ENCODE measurements at regions not wholly inside any gene's neighbourhood (a gene's known extent, or its start where the extent isn't known, plus 50 kb on each side); places are given as distances from the start of the nearest gene placed in this dataset.

DNA sequence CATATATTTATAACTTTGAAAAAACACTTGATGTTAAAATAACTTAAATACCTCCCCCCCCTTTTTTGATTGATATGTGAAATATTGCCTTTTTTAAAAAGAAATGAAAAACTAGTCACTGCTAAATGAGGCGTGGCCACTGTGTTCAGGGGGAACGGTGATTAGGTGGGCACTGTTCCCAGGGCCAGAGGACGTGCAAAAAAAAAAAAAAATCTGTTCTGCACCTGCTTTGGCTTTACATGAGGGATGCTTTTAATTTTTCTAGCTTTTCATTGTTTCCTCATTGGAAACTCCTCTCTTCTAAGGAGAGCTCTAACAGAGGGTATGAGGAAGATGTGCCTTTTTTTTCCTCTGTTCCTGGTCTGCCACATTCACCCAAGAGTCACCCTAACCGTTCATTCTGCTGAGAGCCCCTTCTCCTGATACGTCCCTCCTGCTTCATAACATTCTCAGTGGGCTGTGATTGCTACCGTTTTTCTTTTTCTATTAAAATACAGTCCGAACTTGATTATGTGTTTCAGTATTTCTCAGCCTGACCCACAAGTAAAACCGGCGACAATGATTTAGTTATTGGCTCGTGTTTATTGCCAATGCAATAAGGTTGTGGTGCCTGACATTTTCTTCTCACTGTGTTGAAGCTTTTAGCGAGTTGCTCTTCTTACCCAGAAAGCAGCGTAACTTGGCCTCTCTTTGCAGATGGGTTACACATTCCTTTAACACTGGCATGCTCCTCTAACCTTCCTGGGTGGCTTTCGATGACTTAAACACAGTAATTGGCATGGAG is 64.8 kb upstream of the ZNF536 start:
- no peak for DNase-seq (ENCODE audit: low read depth in 2 of 2)

DNA sequence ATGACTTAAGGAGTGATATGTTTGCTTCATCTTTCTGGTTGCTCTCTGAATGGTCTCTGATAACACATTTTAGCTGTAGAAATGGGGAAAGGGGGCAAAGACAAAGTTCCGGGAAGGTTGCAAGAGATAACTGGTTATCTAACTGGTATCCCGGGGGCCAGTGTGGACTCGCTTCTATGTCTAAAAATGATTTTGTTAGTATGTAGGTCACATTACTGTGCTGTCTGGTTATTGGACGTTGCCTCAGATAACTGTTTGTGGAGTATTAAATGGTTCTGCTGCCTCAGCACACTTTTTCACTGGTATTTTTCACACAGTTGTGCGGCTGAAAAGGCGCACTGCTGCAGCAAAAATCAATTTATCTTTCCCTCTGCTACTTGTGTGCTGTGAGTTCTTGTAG is 63.0 kb upstream of the ZNF536 start:
- no peak for DNase-seq (ENCODE audit: low read depth in 2 of 2)

DNA sequence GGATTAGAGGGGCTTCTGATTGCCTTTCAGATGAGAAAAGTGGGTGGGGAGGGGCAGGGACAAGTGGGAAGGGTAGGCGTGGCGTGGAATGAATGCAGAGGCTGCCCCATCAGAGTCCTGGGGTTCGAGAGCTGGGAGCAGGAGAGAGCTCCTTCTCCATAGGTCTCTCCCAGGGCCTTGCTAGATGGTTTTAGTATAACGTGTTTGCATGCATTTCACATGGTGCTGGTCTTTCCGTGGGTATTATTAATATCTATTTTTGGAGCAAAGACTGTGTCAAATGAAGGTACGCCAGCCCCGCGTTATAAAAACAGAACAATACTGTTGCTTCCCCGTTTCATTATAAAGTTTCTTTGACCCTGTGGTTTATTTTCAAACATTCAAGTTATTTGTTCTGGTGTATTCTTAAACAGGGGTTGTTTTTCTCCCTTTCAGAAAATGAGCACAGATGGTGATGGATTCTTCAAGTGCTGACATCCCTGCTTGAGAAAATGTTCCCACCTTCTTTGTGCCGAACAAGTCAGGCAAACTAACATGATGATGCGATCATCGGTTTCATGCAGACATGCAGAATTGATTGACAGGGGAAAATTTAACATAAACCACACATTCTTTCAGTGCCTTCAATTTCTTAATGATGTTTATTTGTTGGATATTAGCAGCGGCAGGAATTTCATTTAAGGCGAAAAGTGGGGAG is 62.1 kb upstream of the ZNF536 start:
- DNase-seq (ENCODE audit: low read depth in 2 of 2), result no peak

GRCh38 chr19:30310602-30311263 is 61.5 kb upstream of the ZNF536 start:
- no peak for DNase-seq (ENCODE audit: low read depth in 2 of 2)

- no peak for DNase-seq (ENCODE audit: low read depth in 2 of 2)
Observed at GRCh38 chr19:30311911-30312310, 60.3 kb upstream of the ZNF536 start.

GRCh38 chr19:30312582-30313352 is 59.4 kb upstream of the ZNF536 start:
- DNase-seq (ENCODE audit: low read depth in 2 of 2), result no peak

GRCh38 chr19:30313353-30313750 is 58.8 kb upstream of the ZNF536 start:
- no peak for DNase-seq (ENCODE audit: low read depth in 2 of 2)

DNA sequence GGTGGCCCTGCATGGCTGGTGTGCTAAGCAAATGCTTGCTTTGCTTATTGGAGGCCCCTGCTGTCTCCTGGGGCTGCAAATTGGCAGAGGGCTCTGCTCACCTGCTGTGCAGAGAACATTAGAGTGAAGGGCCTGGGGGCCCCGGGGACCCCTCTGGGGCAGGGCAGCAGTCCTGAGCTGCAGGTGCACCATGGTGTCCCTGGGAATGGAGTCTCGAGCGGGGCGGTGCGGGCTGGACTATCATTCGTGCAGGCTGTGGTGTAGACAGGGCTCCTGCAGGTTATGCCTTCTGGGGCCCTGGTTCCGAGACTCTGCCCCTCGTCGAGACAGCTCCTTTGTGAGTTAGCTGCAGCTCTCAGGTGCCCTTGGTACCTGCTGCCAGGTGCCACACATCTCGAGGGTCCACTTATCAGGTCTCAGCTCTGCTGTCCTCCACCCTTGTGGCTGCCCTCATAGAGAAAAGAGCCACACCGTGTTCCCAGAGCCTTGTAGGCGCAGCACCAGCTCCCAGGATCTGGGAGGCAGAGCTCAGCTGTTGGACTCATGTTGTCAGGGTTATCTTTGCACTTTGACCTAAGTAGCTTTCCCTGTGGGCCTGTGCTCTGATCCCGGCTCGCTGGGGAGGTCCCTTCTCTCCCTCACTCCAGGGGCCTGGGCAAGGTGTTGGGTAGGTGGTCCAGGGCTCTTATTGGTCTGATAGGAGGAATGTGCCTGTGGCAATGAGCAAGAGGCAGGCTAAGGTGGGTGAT is 58.0 kb upstream of the ZNF536 start:
- no peak for DNase-seq (ENCODE audit: low read depth in 2 of 2)

- DNase-seq (ENCODE audit: low read depth in 2 of 2), result no peak
Observed at GRCh38 chr19:30314805-30315155, 57.4 kb upstream of the ZNF536 start.

- no peak for DNase-seq (ENCODE audit: low read depth in 2 of 2)
Observed at GRCh38 chr19:30315159-30315558, 57.0 kb upstream of the ZNF536 start.

DNA sequence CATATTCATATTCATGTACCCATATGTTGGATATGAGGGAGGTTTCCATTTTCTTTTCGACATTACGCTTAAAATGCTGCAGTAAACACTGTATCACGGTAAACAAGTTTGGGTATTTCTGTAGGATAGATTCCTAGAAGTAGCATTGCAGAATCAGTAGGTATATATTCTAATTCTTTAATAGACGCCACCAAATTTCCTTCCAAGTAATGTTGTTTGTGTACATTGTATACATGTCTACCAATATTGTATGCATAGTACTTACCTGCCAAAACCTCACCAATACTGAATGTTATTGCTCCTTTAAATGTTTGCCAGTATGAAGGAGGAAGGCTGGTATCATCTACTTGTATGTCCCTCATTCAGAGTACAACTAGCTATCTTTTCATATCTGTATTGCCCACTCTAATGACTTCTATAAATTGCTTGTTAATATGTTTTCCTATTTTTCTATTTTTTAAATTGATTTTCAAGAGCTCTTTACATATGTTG is 56.1 kb upstream of the ZNF536 start:
- DNase-seq (ENCODE audit: low read depth in 2 of 2), result no peak

DNA sequence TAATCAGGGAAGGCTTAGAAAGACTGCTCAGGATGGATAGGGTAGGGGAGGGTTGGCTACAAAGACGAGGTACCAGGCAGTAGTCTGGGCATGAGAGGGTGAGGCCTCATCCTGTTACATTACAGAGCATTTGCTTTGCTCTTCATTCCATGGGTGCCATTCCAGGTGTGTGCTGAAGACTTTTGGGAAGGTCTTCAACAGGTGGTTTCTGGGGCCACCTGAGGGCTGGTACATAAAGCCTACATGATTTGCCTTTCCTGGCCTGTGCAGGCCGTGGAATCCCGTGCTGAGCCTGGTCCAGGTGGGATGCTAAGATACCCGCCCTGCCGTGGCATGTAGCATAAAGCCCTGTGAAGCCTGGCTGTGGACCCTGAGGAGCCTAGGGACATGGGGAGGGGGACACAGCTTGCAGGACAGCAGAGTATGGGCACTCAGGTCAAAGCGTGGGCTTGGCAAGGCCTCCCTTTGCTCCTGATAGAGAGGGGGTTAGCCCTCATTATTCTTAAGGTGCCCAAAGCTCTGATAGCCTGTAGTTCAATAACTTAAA is 55.6 kb upstream of the ZNF536 start:
- DNase-seq (ENCODE audit: low read depth in 2 of 2), result no peak

GRCh38 chr19:30317403-30317802 is 54.8 kb upstream of the ZNF536 start:
- DNase-seq (ENCODE audit: low read depth in 2 of 2), result no peak

GRCh38 chr19:30318261-30318660 is 53.9 kb upstream of the ZNF536 start:
- no peak for DNase-seq (ENCODE audit: low read depth in 2 of 2)

- no peak for DNase-seq (ENCODE audit: low read depth in 2 of 2)
Observed at GRCh38 chr19:30318936-30319335, 53.2 kb upstream of the ZNF536 start.

- DNase-seq (ENCODE audit: low read depth in 2 of 2), result no peak
Observed at GRCh38 chr19:30319411-30319810, 52.8 kb upstream of the ZNF536 start.

DNA sequence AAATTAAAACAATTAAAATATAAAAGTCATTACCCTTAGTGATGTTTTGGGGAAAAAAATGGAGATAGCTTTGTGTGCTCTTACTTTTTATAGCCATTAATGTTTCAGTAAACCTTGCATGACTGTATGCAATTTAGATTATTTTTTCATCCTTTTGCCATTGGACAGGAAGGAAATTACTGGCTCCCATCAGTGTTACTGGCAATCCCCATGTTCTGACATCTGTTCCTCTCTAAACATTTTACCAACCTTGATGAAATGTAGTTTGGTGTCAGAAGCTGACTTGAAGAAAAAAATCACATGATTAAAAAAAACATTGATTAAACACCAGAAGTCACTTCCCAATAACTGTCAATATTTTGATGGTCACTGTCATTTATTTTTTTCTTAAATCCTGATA is 52.3 kb upstream of the ZNF536 start:
- no peak for DNase-seq (ENCODE audit: low read depth in 2 of 2)

DNA sequence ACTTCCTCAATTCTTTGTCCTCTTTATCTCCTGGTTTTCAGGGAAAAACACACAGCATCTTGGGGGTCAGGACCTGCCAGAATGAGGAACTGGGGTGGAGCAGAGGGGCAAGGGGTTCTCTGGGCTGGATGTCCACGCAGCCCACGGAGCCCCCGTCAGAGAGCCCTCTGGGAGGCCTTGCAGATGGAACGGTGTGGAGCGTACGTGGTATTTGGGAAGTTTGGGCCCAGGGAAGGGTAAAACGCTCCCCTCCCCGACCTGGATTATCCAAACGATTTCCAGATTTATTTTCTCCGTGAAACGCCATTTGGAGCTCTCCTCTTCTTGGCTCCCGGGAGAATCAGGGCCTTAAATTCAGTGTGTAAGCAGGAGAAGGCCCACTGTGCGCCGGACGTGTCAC is 51.7 kb upstream of the ZNF536 start:
- DNase-seq (ENCODE audit: low read depth in 2 of 2), result no peak

- DNase-seq (ENCODE audit: low read depth in 2 of 2), result no peak
Observed at GRCh38 chr19:30320916-30321315, 51.3 kb upstream of the ZNF536 start.

All from fibroblast of skin of left biceps (primary cell).